BJ (cell line): ENCODE measurements at regions not wholly inside any gene's neighbourhood (a gene's known extent, or its start where the extent isn't known, plus 50 kb on each side); places are given as distances from the start of the nearest gene placed in this dataset.

ENCODE experiments used
- CTCF ChIA-PET: fragments of 350-600 bp; formaldehyde crosslinking; extraction: SDS; loops from one replicate; lab custom pipeline; 2021; ENCODE audit warnings: antibody characterized with exemption, inconsistent platforms; lab: Yijun Ruan, JAX
- POLR2A ChIA-PET: fragments of 300-600 bp; sonication (Branson Sonifier 250); formaldehyde crosslinking; extraction: SDS; loops from one replicate; lab custom pipeline; 2021; ENCODE audit warnings: antibody characterized with exemption; lab: Charles Lee
- DNase-seq: peaks from one replicate; pipeline ENCODE4 v3.0.0-alpha.2; 2011; ENCODE audit warnings: low read depth
- H3K27me3 ChIP-seq: 2 replicates; pipeline ENCODE4 v1.6.0; 2011; ENCODE audit warnings: low read length; ENCODE audit not compliant: control insufficient read depth, insufficient read depth
- H3K36me3 ChIP-seq: 2 replicates; pipeline ENCODE4 v1.5.1; 2011; ENCODE audit warnings: low read length; ENCODE audit not compliant: control insufficient read depth, insufficient read depth
- H3K4me3 ChIP-seq: 2 replicates; pipeline ENCODE4 v1.5.1; 2011; ENCODE audit warnings: low read depth, mild to moderate bottlenecking, control low read depth, low read length
- TF ChIP-seq, protein P1 (sequence below): IDR thresholded peaks from 2 replicates; pipeline ENCODE4 v1.5.1; 2011; ENCODE audit warnings: low read depth, mild to moderate bottlenecking, control low read depth, inconsistent platforms, low read length, moderate library complexity; ENCODE audit not compliant: insufficient read depth

DNA sequence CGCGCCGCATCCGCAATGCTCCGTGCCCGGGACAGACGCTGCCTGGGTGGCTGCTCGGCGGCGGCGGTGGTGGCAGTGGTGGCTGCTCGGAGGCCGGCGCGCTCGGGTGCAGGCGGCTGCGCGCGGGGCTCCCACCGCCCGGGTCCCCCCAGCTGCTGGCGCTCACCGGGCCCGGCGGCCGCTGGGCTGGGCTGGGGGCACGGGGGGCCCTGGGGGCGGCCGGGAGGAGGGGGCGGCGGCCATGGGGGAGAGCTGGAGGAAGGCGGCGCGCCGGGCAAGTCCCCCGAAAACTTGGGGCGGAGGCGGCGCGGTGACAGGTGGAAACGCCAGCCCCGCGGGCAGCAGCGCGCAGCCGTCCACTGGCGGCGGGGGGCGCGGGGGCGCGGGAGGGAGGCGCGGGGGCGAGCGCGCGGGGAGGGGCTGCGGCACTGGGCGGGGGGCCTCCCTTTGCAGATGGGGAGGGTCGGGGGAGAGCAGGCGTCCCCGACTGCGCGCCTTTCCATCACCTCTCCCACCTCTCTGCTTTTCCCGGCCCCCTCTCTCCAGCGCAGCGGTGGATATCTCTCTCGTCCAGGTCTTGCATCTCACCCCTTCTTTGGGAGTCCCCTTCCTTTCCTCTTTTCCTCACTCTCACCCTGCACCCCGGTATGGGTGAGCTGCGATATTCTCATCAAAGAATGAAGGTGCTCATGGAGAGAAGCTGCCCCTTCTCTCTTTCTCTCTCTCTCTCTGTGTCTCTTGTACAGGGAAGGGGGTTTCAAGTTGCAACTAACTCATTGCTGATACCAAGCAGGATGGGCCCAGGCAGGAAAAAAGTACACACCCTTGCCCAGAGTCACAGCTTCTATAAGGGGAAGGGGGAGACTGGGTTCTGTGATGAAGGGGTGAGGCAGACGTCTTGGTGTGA lies 83.7 kb upstream of the DHRSX start:
- H3K27me3 ChIP-seq: peaks cover 23% of the 10 kb centered on the region
- ChIA-PET POLR2A (no interaction called here), CTCF (no interaction called here)
- no peak overlapping the region for H3K4me3 ChIP-seq
- DNase-seq: no peak
- H3K36me3 ChIP-seq: no peaks in the 10 kb centered on the region
- TF ChIP-seq, protein P1, sequence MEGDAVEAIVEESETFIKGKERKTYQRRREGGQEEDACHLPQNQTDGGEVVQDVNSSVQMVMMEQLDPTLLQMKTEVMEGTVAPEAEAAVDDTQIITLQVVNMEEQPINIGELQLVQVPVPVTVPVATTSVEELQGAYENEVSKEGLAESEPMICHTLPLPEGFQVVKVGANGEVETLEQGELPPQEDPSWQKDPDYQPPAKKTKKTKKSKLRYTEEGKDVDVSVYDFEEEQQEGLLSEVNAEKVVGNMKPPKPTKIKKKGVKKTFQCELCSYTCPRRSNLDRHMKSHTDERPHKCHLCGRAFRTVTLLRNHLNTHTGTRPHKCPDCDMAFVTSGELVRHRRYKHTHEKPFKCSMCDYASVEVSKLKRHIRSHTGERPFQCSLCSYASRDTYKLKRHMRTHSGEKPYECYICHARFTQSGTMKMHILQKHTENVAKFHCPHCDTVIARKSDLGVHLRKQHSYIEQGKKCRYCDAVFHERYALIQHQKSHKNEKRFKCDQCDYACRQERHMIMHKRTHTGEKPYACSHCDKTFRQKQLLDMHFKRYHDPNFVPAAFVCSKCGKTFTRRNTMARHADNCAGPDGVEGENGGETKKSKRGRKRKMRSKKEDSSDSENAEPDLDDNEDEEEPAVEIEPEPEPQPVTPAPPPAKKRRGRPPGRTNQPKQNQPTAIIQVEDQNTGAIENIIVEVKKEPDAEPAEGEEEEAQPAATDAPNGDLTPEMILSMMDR: no peak

DNA sequence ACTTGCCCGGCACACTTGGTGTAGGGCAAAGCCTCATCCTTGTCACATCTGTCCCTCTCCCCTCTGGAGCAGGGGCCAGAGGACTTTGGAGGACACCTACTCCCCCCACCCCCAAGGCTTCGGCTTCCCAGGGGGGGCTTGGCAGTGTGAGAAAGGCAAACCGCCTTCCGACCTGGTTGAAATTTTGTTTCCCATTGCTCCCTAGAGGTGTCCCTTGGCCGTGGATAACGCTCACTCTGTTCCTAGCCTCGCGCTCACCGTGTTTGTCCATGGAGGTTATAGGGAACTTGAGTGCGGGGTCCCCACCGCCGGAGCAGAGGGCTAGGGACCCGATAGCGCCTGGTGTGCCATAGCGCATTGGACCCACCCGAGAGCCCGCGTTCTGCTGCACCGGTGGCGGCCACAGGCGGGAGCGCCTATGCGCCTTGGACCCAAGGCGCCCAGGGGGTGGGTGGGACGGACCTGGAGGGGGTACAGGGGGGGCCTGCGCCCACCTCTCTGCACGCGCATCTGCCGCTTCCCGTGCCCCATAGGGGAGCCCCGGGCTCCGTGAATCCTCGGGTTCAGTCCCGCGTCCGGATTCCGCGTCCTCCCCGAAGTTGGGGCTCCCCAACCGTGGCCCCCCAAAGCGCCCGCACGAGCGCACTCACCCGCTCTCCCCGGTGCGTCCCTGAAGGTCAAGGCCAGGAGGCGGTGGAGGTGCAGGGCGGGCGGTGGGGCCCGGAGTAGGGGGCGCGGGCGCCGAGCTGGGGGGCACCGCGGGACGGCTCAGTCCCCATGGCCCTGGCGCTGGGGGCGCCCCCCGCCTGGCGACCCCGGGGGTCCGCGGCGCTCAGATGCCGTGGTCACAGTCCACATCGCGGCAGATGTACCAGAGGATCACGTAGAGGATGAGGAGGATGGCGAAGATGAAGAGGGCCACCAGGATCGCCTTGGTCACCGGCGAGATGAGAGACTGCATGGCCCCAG lies 82.7 kb upstream of the DHRSX start:
- H3K27me3 ChIP-seq: peaks cover 23% of the 10 kb centered on the region
- POLR2A ChIA-PET: no interaction called here
- no peaks in the 10 kb centered on the region for H3K36me3 ChIP-seq
- CTCF ChIA-PET: no interaction called here
- H3K4me3 ChIP-seq: no peak overlapping the region
- TF ChIP-seq, protein P1: no peak
- no peak for DNase-seq

DNA sequence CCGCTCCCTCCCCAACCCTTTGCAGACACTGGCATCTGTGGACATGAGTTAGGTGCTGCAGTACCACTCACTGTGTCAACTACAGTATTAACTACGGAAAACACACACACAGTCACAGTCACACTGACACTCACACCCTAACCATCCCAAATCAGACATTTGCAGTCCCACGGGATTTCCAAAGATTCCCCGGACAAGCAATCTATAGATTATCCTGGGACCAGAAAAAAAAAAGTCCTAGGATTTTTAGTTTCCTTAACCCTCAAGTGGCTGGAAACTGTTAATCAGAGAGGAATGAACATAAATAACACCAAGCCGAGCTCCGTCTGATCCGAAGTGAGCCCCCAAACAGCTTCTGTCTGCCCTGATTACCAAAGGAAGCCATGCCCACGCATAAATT lies 81.9 kb upstream of the DHRSX start:
- H3K36me3 ChIP-seq: no peaks in the 10 kb centered on the region
- ChIA-PET POLR2A (no interaction called here), CTCF (no interaction called here)
- H3K27me3 ChIP-seq: peaks cover 23% of the 10 kb centered on the region
- TF ChIP-seq, protein P1: no peak
- no peak overlapping the region for H3K4me3 ChIP-seq
- DNase-seq: no peak

DNA sequence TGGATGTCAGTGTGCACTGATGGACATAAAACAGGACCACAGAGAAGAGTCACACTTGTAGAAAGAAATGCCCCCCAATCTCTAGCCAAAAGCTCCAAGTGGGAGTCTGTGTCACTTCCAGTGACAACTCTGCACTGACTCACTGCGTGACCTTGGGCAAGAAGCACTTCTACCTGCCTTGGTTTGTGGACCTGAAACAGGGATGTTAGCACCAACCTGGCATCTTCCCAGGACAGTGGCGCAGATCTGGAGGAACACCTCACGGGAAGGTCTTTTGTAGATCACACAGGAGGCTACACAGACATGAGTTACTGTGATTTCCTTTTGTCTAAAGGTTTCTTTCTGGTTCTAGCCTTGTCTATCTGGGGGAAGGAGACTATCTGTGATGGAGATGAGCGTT lies 80.5 kb upstream of the DHRSX start:
- peaks cover 23% of the 10 kb centered on the region for H3K27me3 ChIP-seq
- TF ChIP-seq, protein P1: no peak
- POLR2A ChIA-PET: no interaction called here

DNA sequence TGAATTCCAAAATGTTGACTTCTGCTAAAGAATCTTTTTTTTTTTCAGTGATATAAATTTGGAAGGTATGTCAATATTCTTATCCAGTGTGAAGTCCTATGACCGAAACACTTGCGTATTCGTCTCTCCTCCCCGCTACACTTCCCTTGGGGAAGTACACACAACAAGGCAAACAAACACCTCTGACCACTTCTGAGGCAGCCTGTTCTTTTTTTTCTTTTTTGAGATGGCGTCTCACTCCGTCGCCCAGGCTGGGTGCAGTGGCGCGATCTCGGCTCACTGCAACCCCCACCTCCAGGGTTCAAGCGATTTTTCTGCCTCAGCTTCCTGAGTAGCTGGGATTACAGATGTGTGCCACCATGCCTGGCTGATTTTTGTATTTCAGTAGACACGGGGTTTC lies 78.1 kb upstream of the DHRSX start:
- no peaks in the 10 kb centered on the region for H3K36me3 ChIP-seq
- no peak for DNase-seq
- POLR2A ChIA-PET: no interaction called here
- TF ChIP-seq, protein P1: no peak
- CTCF ChIA-PET: no interaction called here
- H3K4me3 ChIP-seq: no peak overlapping the region
- peaks cover 12% of the 10 kb centered on the region for H3K27me3 ChIP-seq

More for the DNA sequence above, 80.5 kb upstream of the DHRSX start:
- CTCF ChIA-PET: no interaction called here
- DNase-seq: no peak
- no peak overlapping the region for H3K4me3 ChIP-seq
- no peaks in the 10 kb centered on the region for H3K36me3 ChIP-seq
